ENCODE measurements at regions not wholly inside any gene's neighbourhood (a gene's known extent, or its start where the extent isn't known, plus 50 kb on each side); places are given as distances from the start of the nearest gene placed in this dataset.
"Not testable (repeated sequence)": the region's sequence is repeated elsewhere in the genome, so short reads cannot be mapped to it uniquely, and the experiment has no call there.

DNA sequence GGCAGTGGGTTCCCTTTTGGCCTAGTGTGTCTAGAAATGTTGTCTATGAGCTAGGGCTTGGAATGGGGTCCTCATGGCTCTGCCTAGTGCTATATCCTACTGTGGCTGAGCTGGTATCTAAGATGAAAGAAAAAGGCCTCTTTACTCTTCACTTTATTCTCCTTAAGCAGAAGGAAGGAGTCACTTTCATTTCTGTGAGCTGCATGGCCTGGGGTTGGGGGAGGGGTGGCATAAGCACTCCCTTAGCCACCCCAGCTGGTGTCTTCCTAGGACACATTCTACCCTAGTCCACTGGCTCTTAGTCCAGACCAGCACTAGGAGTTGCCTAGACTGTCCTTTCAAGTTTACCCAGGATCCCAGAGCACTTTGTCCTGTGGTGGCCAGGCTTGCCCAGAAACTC is 1148.9 kb upstream of the CNTN5 start:
- no peak for DNase-seq (ENCODE audit: low spot score)

DNA sequence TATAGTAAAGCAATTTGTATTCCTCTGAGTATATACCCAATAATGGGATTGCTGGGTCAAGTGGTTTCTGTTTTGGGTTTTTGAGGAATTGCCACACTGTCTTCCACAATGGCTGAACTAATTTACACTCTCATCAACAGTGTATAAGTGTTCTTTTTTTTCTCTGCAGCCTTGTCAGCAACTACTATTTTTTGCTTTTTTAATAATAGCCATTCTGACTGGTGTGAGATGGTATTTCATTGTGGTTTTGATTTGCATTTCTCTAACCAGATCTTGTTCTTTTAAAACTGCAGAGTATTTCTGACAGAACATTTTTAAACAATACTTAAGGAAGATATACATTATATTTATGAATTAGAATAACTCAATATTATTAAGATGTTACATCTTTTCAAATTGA is 1140.5 kb upstream of the CNTN5 start:
- no peak for DNase-seq (ENCODE audit: low spot score)

DNA sequence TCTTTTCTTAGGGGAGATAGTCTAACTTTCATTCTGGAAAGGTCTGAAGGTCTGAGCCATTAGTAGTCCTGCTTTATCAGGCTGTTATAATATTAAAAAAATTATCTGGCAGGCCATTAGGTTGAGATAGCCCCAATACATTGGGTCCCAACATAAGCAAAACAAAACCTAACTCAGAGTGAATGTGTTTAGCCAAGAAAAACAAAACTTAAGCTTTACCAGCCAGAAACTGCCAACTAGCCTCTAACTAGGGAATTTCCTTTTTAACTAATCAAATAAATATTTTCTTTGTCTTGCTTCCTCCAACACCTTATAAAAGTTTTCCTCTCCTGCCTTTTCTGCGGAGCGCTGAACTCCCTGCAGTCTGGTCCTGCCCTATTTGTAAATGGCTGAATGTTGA is 1137.7 kb upstream of the CNTN5 start:
- no peak for DNase-seq (ENCODE audit: low spot score)

DNA sequence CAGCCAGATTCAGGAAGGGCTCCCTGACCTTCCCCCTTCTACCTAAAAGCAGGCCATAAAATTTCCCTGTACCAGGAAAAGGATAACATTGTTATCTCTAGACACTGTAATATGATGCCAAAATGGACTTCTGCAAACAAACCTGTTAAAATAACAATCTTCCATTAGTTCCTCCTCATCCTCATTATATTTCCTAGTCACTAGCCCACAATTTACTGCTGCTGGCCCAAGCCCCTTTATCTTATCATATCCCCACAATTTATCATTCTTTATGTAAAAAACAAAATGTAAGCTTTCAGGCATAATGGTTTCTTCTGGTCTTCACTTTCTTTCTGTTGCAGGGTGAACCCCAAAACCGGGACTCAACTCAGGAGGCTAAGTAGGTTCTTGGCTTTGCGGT is 1132.1 kb upstream of the CNTN5 start:
- no peak for DNase-seq (ENCODE audit: low spot score)

DNA sequence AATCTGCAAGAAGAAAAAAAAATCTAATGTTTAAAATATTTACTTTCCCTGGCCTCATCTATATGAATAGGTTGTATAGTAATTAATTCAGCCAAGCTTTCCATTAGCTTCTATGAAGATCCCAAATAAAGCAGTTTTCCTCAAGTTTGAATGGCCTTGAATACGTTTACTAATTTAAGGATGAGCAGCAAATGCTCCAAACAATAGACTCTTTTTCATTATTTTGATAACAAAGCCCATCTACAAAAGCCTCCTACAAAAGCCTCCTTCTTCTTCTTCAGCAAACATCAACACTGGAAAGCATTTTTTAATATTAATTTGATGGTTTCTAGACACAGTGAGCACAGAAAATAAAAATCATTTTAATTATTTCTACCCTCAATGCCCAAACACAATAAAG is 1130.3 kb upstream of the CNTN5 start:
- DNase-seq (ENCODE audit: low spot score), result no peak

DNA sequence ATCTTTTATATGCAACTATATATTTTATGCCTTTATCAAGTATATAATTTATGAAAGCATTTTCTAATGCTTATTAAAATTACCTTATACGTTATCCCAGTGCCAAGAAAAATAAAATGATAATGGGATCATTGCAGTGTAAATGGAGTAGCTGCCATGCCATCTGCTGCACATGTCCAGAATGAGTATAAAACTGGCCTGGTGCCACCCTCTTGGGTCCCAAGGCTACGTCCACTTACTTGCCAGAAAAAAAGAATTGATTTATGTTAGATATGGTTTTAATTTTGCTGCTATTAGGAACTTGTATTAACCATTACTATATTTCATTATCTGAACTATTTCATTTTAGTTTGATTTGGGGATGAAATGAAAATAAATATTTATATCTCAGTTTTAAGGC is 1127.1 kb upstream of the CNTN5 start:
- no peak for DNase-seq (ENCODE audit: low spot score)

DNA sequence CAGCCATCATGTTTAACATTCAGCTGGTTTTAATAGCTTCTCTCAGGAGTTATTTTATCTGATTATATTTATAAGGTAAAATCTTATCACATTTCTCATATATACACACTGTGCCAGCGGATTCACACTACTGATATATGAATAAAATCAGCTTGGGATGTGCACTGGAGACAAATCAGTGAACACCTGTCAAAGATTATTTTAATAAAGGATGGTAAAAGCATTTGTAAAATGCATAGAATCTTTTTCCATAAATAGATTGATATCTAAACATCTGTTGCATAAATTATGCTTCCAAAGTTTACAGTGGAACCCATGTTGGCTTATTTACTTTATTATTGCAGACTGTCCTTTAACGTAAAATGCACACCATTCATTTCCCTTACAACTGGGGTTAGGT is 1125.8 kb upstream of the CNTN5 start:
- DNase-seq (ENCODE audit: low spot score), result no peak

DNA sequence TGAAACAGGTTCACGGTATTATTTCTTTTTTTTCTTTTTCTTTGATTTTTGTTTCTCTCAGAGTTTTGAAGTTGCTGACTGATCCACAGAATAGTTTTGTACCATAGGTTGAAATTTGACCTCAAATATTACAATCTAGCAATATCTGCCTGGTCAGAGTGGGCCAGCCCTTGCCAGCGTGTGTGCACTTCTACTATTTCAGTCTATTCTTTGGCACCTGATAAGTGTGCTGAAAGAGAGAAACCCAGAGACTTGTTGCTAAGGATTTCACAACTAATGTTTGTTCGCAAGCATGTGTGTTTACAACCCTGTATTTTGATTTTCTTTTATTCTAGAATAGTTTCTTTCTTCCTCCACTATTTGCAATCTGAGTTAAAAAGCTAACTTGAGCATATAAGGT is 1125.2 kb upstream of the CNTN5 start:
- no peak for DNase-seq (ENCODE audit: low spot score)

DNA sequence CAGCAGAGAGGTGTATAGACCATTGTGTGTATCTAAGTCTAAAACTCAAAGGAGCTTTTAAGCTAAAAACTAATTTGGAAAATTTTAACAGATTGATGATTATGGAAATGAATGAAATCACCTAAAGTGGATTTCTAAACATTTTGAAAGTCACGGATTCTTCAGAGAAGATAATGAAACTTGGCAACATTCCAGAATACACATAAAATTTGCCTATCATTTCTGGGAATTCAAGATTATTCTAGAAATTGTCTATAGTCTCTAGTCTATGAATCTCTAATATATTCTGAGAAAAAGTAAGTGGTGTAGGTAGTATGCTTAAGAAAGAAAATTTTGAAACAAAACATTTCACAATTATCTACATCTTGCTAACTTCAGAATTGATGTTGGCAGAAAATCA is 1117.9 kb upstream of the CNTN5 start:
- DNase-seq (ENCODE audit: low spot score), result no peak

DNA sequence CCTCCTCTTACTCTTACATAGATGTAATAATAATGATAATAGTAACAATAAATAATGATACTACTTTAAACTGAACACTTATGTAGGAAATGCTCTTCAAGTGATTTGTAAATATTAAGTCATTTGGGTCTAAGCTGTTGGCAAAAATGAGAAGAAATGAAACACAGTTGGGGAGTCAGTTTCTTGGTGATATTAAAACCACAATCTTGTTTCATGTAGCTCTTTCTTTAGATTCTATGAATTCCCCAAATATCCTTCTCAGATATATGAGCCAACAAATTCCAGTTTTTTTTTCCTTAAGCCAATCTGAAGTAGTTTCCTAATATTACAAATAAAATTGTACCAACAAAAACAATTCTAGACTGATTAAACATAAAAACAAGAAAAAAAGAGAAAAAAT is 1115.6 kb upstream of the CNTN5 start:
- no peak for DNase-seq (ENCODE audit: low spot score)

DNA sequence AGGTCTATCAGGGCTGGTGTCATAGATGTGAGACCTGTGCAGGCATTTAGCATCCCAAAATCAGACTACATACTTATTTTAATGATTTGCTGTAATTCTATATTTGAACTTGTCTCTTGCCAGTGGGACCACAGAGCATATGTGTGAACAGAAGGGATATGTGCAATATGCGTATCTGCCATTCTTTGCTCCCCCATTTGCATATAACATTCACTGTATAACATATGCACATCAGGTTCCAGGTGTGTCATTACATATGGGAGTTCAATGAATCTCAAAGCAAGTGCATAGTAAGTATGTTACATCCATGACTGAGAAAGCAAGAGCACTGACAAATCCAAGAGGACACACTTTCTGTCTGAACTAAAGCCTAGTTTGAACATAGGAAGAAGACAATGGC is 1115.1 kb upstream of the CNTN5 start:
- no peak for DNase-seq (ENCODE audit: low spot score)

DNA sequence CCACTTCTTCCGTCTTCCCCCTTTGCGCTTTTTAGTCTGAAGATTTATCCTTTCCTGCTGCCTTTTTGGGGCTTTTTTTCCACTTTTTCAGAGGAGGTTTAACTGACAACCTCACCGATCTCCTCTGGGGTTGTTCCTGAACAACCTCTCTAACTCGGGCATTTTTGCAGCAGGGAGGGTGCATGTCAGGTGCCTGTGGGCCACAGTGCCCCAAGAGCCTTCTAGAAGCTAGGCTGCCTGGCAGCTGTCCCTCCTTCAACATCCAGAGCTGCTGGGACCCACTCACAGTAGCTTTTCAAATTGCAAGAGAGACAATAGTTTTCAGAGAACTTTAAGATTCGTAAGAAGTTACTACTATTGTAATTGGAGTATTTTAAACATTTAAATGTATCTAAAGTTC is 1112.4 kb upstream of the CNTN5 start:
- no peak for DNase-seq (ENCODE audit: low spot score)

DNA sequence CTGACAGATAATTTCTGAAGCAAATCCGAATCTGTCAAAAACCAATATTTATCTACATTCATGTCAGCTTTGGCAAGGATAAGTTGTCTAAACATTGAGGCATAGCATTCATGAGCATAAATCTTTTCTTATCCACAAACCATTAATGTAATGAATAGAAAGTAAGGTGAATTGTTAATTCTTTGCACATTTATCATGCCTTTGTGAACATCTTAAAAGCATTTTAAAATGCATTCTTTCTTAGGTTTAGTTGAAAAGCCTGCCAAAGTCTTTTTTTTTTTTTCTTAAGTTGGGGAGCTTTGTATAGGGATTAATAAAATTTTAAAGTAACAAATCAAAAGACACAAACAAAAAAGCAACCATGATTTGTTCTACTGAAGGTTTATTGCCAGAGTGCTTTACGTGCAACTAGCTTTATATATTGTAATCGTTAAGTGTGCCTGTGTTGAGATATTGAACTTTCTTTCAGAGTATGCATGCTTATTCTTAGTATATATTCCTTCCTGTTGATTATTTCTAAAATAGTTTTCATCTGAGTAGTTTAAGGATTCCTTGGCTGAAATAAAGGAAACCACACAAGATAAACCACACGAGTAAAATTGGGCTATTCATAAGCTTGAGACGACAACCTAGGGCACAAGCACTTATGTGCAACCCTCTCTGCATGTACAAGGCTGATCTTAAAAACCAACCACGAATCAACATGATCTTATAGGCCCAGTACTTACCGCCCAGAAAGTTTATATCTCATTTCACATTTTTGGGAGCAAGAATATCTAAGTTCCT is 1110.9 kb upstream of the CNTN5 start:
- DNase-seq (ENCODE audit: low spot score), result no peak

DNA sequence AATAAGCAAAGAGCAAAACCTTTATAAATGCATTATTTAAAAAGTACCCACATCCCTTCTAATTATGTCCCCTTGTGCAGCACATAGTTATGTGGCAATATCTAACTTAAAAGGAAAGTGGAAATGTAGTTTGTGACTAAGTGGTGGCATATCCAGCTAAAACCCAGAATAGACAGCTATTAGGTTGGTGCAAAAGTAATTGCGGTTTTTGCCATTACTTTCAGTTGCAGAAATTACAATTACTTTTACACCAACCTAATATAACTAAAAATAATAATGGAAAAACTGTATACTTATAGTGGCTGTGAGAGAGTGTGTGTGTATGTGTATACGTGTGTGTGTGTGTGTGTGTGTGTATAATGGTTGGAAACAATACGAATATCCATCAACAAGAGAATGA is 1108.1 kb upstream of the CNTN5 start:
- DNase-seq (ENCODE audit: low spot score), result no peak

DNA sequence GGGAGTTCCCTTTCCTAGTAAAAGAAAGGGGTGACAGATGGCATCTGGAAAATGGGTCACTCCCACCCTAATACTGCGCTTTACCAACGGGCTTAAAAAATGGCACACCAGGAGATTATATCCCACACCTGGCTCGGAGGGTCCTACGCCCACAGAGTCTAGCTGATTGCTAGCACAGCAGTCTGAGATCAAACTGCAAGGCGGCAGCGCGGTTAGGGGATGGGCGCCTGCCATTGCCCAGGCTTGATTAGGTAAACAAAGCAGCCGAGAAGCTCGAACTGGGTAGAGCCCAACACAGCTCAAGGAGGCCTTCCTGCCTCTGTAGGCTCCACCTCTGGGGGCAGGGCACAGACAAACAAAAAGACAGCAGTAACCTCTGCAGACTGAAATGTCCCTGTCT is 1097.8 kb upstream of the CNTN5 start:
- not testable (repeated sequence) for DNase-seq (ENCODE audit: low spot score)

DNA sequence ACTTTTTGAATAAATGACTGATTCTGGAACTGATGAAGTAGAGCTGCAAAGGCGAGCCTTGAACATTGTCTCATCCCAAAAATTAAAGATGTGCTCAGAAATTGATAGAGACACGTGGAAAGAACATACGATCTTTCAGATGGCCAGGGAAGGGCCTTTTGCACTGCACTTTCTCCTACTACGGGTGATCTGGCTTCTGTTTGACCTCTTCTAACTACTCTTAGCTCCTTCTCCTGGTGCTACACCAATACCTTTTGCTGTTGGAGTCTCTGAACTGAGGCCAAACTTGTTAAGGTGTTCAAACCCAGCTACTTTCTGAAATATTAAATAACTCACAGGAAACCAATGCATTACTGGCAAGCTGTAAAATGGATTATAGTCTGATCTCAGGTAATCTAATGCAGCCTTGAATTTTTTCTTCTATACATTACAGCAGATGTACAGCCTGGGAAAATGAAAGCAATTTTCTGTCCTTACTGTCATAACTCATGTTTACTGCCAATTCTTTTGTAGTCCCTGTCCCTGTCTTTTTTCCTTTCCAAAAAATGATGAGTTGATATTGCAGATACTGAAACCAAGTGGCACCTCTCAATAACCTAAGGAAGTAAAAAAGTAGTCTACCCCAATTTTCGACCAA is 1086.1 kb upstream of the CNTN5 start:
- DNase-seq (ENCODE audit: low spot score), result no peak

DNA sequence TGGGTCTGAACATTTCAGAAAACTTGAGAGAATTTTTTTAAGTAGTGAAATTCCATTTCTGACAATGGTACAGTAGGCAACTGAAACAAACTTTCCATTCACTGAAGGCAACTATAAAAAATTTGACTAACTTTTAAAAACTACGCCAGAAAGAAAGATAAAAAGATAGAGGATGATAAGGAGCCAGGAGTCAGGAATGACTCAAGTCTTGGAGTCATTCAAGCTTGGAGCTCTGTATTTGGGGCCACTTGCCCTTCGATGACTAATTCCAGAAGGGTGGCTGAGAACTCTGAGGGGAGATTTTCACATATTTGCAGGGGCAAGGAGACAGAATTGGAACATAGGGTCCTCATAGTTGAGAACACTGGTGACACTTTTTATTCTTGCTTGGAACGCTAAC is 1083.2 kb upstream of the CNTN5 start:
- DNase-seq (ENCODE audit: low spot score), result no peak

DNA sequence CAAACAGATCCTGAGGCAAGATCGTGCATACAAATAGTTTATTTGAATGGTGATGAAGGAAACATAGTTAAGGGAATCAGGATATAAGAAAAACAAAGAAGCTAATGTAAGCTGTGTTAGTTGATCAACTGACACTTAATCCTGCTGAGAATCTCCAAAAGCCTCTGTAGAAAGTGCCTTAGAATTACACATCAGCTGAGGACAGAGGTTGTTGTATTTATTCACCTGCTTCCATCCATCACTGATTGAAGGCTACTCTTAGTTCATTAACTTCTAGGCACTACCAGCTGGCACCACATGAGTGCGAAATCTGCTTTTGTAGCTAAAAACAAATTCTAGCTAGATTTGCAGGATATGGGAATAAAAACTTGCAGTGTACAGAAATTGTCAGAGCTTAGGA is 1082.0 kb upstream of the CNTN5 start:
- no peak for DNase-seq (ENCODE audit: low spot score)

DNA sequence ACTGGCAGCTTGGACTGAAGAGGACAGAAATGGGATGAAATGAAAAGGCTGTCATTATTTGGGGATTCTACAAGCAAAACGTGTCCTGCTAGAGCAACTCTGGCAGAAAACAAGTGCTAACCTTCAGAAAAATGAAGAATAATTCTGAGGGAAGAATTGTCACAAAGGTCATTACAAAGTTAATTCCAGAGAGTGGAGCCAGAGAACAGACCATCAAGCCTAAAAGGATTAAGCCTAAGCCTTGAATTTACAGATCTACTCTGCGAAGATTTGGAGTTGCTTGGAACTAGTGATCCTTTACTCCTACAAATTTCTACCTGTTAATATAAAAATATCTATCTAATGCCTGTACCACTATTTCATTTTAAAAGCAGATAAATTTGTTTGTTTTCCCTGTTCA is 1077.3 kb upstream of the CNTN5 start:
- DNase-seq (ENCODE audit: low spot score), result no peak

DNA sequence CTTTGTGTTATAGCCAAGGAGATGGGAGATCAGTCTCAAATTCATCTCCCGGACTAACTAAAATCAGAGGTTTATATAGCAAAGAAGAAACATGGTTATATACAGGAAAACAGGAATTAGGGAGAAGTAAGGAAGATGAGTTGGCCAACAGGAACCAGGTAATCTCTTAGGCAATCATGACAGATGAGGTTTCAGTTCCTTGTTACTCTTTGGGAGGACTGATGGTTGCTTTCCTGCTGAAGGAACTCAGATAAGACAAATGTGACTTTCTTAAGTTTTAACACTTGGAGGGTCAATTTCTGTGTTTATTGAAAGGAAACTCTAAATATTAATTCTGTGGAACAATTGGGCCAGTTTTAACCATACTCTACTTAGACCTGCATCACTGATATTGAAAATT is 1072.0 kb upstream of the CNTN5 start:
- DNase-seq (ENCODE audit: low spot score), result no peak

DNA sequence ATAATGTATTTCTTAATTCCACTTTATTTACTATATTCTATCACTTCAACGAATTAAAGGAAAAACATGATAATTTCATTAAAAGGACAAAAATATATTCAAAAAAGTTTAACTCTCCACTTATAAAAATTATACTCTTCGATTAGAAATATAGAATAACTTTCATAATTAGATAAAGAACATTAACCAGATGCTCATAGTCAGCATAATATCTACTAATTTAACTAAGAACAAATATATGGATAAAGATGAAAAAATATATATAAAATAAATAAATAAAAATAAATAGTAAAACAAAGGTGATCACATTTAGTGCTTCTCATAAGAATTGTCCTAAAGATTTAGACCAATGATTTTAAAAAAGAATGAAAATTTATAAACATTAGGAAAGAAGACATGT is 1065.2 kb upstream of the CNTN5 start:
- DNase-seq (ENCODE audit: low spot score), result no peak

DNA sequence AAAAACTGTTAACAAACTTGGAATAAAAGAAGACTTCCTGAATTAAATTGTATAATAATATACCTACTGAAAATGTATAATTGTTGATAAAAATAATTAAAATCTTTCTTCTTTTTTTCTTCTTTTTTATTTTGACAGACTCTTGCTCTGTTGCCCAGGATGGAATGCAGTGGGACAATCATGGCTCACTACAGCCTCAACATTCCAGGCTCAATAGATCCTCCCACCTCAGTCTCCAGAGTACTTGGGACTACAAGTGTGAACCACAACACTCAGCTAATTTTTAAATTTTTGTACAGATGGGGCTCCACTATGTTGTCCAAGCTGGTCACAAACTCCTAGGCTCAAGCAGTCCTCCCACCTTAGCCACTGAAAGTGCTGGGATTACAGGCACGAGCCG is 1063.8 kb upstream of the CNTN5 start:
- DNase-seq (ENCODE audit: low spot score), result no peak

DNA sequence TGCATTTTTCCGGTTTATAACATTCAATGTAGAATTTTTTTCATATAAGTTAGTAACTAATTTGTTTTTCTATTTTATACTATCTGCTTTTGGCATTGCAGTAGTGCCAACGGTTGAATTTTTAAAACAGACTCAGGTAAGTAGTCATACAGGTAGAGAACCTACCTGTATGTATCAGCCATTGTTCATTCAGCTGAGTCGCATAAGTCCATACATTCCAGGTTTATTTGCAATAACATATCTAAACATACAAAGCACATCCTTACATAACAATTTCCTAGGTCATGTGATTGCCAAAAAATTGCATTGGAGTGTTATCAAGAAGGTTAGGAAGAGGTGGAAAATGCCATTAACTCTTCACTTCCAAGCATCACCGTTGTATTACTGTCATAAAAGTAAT is 1059.3 kb upstream of the CNTN5 start:
- no peak for DNase-seq (ENCODE audit: low spot score)

DNA sequence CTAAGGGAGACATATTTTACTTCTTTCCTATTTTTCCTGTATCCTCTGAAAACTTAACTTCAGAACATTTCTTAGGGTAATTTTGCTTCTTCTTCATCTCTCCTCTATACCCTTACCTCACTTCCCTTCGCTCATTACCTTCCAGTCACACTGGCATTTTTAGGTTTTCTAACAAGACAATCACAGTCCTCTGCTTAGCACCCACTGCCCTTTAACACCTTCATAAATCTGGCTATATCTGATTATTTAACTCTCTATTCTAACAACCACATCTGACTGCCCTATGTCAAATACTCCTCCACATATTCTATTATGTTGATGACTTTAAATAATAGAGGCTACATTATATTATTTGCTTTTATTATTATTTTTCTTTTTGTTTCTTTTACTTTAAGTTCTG is 1058.0 kb upstream of the CNTN5 start:
- no peak for DNase-seq (ENCODE audit: low spot score)
